Stimulated activated CD4-positive, alpha-beta T cell treated with anti-CD3 and anti-CD28 coated beads, Interleukin-1b, Interleukin-23, amount 100 ng/mL, for 24 hours (primary cell): ENCODE measurements at regions not wholly inside any gene's neighbourhood (a gene's known extent, or its start where the extent isn't known, plus 50 kb on each side); places are given as distances from the start of the nearest gene placed in this dataset.
"Not testable (repeated sequence)": the region's sequence is repeated elsewhere in the genome, so short reads cannot be mapped to it uniquely, and the experiment has no call there.

Source experiments
- DNase-seq, 4 experiments: peaks; one replicate each; pipeline ENCODE4 v3.0.0-alpha.2; 2020; ENCODE audit warnings: low read depth in 4 of 4, low spot score in 1 of 4

DNA sequence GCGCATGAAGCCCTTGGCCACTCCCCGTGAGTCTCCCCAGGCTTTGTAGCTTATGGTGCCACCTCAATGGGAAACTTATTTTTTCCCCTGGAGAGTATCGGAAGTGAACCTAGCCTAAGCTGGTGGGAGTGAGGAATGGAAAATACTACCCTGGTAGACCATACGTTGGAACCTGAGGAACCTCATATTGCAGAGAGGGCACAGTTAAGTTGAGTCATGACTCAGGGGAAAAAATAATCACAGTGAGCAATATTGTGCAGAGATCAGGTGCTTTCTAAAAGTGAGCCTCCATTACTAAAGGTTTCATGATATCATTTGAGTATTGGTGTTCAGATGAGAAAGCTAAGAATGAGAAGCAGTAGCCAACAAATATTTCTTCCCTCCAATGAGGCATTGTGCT lies 360.5 kb upstream of the NT5C1B start:
- no peak for DNase-seq

DNA sequence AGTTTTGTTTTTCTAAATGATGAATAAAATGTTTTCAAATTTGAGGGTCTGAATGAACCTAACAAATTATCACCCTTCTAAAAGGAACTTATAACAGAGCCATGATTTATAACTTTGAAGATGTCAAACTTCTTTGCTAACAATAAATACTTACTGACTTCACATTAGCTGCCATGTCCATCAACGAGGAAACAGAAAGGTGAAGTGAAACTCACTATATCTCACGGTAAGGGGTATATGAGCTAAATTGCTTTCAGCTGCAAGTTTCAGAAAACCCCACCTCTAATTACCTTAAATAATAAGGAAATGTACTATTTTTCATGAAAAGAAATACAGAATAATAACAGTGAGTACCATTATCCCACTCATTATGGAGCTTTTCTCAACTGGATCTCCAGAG lies 350.8 kb upstream of the NT5C1B start:
- DNase-seq, result no peak

DNA sequence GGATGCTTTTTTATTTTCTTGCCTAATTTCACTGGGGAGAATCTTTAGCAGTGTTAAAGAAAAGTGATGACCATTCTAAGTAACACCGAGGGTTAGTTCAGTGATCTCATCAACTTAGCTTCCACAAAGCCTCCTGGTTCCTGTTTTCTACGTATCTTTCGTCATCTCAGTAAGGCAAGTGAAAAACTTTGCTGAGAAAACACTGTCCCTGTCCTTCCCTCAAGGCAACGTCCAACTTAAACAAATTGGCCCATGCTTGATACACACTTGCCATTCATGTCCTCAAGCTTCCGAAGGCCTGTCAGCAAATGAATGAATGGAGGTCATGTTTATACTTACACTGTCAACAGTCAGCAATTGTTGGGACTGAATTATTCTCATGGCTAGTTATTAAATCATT lies 350.4 kb upstream of the NT5C1B start:
- not testable (repeated sequence) for DNase-seq

- no peak for DNase-seq
Measured at GRCh38 chr2:18934886-18935285, 345.5 kb upstream of the NT5C1B start.

- DNase-seq, result no peak
Measured at GRCh38 chr2:18932853-18933252, 343.5 kb upstream of the NT5C1B start.

DNA sequence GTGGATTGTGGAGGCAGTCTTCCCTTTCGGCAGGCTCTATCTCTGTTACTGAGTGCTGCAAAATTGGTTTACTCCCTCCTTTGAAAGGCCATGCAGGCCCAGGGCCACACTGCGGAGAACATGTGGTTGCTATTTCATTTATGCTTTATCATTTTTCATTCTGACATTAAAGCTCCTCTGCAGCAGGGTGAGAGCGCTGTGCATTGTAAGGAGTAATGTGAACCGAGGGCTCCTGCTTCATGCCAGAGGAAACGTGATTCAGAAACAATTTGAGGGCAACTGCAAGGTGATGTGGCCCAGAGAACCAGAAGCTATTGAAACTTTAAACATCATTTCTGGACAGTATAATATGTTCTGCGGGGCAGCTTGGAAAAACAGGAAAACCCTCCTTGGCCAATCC lies 341.6 kb upstream of the NT5C1B start:
- DNase-seq, result no peak

DNA sequence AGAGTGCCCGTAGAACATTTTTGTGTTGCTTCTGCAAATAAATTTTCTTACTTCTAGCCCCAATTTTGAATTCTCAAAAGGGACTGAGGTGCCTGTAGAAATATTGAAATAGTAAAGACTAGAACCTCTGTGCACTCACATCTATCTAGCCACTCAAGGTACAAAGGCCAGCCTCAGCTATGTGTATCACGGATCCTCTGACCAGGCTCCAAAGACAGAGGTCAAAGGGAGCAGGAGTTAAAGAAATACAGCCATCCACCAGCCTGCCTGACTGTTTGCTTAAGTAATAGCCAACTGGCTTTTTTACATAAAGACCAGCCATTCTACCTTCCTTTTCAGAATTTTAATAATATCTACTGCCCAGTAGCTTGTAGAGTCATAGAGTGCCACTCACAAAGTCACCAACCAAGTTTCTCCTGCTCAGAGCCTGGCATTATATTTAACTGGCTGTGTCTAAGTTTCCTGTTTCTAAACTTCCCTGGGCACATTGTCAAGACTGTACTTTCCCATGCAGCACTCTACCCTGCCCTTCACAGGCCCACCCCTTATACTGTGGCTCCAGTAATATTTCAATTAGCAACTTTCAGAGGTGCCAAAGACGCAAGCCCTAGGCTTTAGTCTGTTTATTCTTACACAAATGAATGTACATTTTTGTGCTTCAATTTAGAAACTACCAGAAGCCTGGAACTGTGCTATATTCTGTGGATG lies 338.3 kb upstream of the NT5C1B start:
- DNase-seq, result no peak

DNA sequence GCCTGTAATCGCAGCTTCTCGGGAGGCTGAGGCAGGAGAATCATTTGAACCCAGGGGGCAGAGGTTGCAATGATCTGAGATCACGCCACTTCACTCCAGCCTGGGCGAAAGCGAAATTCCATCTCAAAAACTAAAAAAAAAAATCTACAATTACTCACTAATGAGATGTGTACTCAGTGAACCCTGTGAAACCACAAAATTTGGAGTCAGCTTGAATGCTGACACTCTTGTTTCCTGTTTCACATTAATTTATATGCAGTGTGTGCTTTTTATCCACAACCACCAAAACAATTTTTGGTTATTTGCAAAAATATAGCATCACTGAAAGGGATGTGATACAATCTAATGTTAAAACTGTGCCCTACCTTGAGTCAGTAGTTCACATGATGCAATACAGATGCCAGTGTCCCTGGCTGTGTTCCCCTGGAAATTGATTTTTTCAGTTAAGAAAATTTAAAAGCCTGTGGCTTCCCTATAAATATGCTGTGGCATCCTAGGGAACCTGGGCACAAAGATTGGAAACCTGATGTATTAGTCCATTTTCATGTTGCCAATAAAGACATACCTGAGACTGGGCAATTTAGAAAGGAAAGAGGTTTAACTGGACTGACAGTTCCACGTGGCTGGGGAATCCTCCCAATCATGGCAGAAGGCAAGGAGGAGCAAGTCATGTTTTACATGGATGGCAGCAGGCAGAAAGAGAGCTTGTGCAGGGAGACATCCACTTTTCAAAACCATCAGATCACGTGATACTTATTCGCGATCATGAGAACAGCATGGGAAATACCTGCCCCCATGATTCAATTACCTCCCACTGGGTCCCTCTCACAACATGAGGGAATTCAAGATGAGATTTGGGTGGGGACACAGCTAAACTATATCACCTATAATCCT lies 337.5 kb upstream of the NT5C1B start:
- DNase-seq, result no peak

DNA sequence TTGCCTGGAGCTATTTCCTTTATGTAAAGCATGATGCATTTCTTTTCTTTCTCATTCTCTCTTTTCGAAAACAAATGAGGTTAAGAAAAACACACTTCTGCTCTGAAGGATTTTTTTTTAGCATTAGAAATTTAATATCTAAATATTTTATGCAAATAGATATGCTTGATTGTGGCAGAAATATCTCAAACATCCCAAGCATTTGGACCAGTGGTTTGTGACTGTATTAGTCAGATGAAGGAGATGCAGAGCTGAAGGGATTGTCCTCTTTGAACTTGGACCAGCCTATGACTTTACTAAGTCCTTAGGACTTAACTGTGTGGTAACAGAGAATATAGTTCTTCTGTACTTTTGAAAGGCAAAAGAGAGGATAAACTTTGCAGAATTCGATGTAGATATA lies 335.9 kb upstream of the NT5C1B start:
- no peak for DNase-seq

DNA sequence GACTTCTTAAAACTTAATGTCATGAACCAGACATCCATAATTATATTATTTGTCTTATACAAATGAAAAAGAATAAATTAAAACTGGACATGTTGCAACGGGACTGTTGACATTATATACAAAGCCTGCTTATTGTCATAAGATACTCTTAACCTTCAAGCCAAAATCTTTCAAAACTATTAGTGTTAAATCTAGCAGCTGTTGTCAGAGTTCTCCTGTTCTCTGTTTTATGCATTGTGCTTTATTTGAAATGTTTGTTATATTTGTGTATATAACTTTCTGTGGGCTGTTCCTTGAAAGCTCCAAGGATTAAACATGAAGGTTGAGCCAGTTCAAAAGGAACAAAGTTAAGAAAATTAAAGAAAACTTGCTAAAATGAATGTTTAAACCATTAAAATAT lies 335.5 kb upstream of the NT5C1B start:
- no peak for DNase-seq

DNA sequence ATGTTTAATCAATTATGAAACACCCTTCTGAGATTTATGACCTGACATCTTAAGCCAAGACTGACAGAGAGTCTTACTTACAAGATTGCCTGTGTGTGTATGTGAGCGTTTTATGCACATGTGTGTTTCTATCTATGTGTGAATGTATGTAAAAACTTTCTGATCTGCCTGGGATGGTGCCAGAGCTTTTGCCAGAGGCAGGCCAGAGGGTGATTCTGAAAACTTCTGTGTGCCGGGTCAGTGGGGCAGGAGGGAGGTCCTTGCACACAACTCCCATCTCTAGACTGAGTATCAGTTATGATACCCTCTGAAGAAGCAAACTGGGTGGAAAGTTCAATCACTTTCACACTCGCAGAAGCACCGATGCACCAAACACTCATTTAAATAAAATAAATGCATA lies 335.0 kb upstream of the NT5C1B start:
- no peak for DNase-seq

GRCh38 chr2:18922276-18922675 lies 332.9 kb upstream of the NT5C1B start:
- no peak for DNase-seq

- no peak for DNase-seq
Measured at GRCh38 chr2:18918280-18918679, 328.9 kb upstream of the NT5C1B start.

DNA sequence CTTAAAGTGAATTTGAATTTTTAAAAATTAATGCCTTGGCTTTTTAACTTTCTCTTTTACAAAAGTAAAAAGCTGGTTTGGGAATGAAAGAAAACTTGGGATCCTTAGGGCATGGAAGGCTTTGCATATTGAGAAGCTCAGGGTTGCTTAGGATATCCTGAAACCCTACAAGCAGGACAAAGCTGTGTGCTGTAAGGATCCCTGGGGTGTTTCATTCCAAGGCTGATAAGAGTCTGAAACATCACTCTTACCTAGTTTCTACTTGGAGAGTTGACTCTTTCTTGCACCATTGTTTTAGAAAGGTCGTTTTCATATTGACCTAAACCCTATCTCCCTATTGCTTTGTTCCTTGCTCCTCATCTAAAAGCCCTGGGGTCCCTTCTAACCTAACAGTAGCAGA lies 325.9 kb upstream of the NT5C1B start:
- DNase-seq, result no peak

DNA sequence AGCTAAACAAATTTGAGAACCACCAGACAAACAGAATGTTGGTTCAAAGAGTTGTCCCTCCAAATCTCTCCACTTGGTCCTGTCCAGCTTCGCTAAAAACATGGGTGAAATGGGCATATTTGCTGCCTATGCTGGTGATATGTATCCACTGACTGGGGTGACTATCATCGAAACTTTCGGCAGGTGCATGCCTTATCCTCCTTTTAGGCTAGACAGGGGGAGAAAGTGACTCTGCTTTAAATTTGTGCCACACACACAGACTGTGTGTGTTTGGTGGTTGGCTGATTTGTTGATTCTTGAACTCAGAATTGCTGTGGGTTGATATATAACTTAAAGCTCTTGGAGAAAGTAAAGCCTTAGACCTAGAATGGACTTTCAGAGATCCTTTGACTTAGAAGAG lies 324.1 kb upstream of the NT5C1B start:
- no peak for DNase-seq

- no peak for DNase-seq
Measured at GRCh38 chr2:18912225-18912888, 323.0 kb upstream of the NT5C1B start.

- DNase-seq, result no peak
Measured at GRCh38 chr2:18911416-18911815, 322.0 kb upstream of the NT5C1B start.

GRCh38 chr2:18910843-18911242 lies 321.5 kb upstream of the NT5C1B start:
- DNase-seq, result no peak

- DNase-seq, result no peak
Measured at GRCh38 chr2:18907937-18908336, 318.6 kb upstream of the NT5C1B start.

DNA sequence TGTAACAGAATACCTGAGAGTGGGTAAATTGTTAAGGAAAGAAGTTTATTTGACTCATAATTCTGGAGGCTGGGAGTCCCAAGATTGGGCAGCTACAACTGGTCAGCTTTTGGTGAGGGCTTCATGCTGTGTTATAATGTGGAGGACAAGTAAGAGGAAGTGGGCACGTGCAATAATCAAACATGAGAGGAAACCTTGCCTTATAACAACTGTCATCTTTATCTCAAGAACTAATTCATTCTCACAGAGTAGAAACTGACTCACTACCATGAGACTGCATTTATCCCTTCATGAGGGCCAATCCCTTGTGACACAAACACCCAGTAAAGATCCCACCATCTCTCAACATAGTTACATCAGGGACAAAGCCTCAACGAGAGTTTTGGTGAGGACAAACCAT lies 318.1 kb upstream of the NT5C1B start:
- no peak for DNase-seq

GRCh38 chr2:18903750-18904149 lies 314.4 kb upstream of the NT5C1B start:
- DNase-seq, result no peak

GRCh38 chr2:18901242-18901641 lies 311.9 kb upstream of the NT5C1B start:
- no peak for DNase-seq
